Colon (tissue), 2 donors: ENCODE measurements at regions not wholly inside any gene's neighbourhood (a gene's known extent, or its start where the extent isn't known, plus 50 kb on each side); places are given as distances from the start of the nearest gene placed in this dataset.

Experiments
- FAIRE-seq: peaks from 2 replicates; lab custom pipeline; 2012; peaks lifted over from hg19 to GRCh38; lab: Jason Lieb, UNC
- donor health status: control.
- donor health status: control.

GRCh38 chr10:78830976-78831375 lies 237.8 kb upstream of the ZMIZ1 start:
- no peak for FAIRE-seq

- no peak for FAIRE-seq
Observed at GRCh38 chr10:78831461-78831860, 237.3 kb upstream of the ZMIZ1 start.

DNA sequence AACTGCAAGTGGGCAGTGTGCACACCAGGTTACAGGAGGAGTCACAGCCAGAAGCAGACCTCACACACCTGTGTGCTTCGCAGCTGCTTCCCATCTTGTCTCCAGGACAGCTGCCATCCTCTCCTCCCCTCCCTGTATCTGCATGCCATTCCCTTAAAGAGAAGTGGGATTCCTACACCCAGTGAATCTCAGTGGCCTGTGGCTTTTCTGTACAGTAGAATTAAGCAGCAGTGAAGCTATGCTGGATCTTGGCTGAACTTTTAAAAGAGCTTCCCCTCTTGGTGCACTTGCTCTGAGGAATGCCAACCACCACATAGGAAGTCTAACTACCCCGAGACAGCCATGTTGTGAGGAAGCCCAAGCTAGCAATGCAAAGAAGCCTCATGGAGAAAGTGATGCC lies 236.5 kb upstream of the ZMIZ1 start:
- no peak for FAIRE-seq

DNA sequence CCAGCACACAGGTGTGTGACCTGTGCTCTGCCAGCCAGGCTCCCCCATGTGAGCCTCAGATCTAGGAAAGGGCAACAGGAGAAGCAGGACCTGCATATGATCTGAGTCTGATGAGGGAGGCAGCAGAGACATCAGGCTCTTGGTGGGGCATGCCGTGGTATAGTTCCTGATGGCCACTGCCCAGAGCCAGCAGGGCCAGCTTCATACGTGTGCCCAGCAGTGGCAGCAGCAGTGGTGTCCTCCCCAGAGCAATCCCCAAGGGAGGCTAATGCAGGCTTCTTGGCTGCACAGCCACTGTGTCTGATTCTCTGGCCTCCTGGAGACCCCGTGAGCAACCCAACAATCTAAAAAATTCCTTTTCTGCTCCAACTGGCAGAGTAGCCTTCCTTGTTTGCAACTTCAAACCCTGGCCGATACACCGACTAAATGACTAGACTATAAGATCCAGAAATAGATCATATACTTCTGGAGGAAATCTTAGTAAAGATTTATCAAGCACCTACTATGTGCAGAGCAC lies 230.6 kb upstream of the ZMIZ1 start:
- FAIRE-seq, result no peak

- FAIRE-seq, result no peak
Observed at GRCh38 chr10:78843495-78843894, 225.3 kb upstream of the ZMIZ1 start.

- no peak for FAIRE-seq
Observed at GRCh38 chr10:78844960-78845607, 223.7 kb upstream of the ZMIZ1 start.

GRCh38 chr10:78846071-78846470 lies 222.7 kb upstream of the ZMIZ1 start:
- no peak for FAIRE-seq

DNA sequence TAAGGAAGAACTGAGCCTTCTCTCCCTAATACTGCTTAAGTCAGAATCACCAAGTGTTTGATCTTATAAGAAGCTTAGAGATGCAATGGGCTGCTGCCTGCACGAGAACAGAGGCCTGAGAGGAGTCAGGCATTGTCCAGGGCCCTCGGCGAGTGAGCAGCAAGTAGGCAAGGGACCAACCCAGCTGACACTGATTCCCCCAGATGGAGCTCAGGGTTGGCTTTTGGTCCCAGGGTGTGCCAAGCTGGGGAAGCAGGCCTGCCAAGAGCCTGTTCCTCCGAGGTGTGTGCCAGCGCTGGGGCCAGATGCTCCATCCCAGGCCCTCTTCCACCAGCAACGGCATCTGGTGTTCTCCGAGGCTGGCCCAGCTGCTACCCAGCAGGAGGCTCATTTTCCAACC lies 222.0 kb upstream of the ZMIZ1 start:
- FAIRE-seq, result no peak

- no peak for FAIRE-seq
Observed at GRCh38 chr10:78847485-78847884, 221.3 kb upstream of the ZMIZ1 start.

DNA sequence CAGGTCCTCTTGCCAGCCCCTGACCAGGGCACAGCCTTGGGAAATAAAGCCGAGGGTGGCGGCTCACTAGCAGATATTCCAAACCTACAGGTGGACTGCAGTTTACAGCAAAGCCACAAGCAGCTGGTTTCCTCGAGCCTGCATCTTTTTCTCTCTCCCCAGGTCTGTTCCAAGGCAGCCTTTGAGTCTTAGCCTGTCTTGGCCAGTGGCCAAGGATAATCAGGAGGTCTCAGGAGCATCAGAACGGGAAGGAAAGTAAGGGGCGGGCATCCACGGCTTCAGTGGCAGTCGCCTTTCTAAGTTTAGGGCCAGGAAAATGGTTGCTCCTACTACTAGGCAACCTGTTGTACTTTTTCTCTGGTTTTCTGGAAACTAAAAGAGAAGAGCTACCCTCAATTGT lies 219.7 kb upstream of the ZMIZ1 start:
- FAIRE-seq, result no peak

GRCh38 chr10:78849731-78850130 lies 219.0 kb upstream of the ZMIZ1 start:
- FAIRE-seq, result no peak

GRCh38 chr10:78850644-78851435 lies 217.9 kb upstream of the ZMIZ1 start:
- FAIRE-seq, result no peak

DNA sequence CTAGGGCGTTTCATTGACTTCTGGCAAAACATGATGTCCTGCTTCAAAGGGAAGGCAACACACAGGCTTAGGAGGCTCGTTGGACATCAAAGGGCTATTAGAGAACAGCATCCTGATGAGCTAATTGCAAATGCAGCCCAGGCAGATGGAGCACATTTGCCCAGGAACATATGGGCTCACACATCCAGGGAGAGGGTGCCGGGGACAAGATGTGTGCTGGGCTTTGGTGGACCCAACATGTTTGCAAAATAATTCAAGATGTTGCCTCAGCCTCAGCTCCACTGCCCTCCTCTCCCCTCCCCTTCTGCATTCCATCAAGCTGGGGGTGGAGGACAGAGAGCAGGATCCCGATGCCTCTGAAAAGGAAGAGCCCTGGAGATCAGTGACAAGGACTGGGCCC lies 217.1 kb upstream of the ZMIZ1 start:
- FAIRE-seq, result no peak

- no peak for FAIRE-seq
Observed at GRCh38 chr10:78852466-78853240, 216.1 kb upstream of the ZMIZ1 start.

- no peak for FAIRE-seq
Observed at GRCh38 chr10:78853864-78854263, 214.9 kb upstream of the ZMIZ1 start.

GRCh38 chr10:78856421-78856820 lies 212.3 kb upstream of the ZMIZ1 start:
- no peak for FAIRE-seq

DNA sequence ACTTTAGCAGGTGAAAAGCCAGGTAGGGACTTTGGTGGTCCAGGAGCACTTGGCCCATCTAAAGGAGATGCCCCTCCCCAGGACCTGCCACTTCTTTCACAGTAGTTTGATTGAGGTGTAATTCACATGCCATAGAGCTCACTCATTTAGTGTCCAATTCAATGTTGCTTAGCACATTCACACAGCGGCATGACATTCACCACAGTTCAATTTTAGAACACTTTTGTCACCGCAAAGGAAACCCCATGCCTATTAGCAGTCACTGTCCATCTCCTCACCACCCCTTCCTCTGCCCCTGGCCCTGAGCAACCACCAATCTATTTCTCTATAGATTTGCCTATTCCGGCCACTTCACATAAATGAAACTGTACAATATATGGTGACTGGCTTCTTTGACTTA lies 211.6 kb upstream of the ZMIZ1 start:
- FAIRE-seq, result no peak

GRCh38 chr10:78859266-78859665 lies 209.5 kb upstream of the ZMIZ1 start:
- FAIRE-seq, result no peak

GRCh38 chr10:78859769-78860168 lies 209.0 kb upstream of the ZMIZ1 start:
- FAIRE-seq, result no peak

DNA sequence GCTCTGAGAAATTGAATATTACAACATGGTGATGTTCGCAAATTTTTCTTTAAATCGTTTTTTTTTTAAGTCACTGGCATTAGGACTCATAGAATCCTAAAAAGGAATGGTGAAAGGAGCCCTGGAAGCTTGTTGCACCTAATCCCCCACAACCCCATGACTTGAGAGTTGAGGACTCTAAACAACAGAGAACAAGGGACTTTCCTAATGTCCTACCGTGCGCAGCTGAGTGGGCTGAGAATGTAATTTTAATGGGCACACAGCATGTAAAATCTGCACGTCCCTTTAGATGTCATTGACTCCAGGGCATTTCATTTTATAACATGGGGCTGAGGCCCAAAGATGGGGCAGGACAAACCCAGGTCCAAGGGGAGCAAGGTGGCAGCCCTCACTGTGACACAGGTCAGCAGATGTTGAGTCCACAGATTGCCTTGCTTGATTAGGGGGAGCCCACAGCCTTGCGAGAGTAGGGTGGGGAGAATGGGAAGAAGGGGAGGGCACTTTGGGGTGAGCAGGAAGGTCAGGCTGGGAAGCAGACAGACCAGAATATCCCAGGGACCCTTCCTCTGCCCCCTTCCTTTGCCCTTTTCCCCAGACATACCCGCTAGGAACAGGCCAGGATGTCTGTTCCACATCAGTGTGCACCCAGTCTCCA lies 208.4 kb upstream of the ZMIZ1 start:
- FAIRE-seq, result no peak

- no peak for FAIRE-seq
Observed at GRCh38 chr10:78861529-78862327, 207.0 kb upstream of the ZMIZ1 start.

DNA sequence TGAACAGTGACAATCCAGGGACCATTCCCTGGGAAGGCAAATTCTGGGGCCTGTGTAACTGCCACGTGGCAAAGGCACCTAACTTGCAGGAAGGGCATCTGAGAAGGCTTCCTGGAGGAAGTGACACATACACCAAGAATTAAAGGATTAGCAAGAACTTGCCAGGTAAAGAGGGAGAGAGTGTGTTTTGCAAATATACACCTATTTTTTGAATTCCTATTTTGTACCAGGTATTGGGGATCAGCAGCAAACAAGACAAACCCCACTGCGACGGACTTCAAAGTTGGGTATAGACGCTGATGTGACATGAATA lies 206.5 kb upstream of the ZMIZ1 start:
- no peak for FAIRE-seq
